ENCODE measurements at regions not wholly inside any gene's neighbourhood (a gene's known extent, or its start where the extent isn't known, plus 50 kb on each side); places are given as distances from the start of the nearest gene placed in this dataset.

GRCh38 chrX:138865093-138865649 lies 153.7 kb upstream of the FGF13 start:
- no peak for DNase-seq (ENCODE audit: low read depth, low spot score)
- ChIA-PET POLR2A (no interaction called here), CTCF (no interaction called here)
- TF ChIP-seq CTCF (IDR thresholded peaks at IDR 0.05; ENCODE audit: insufficient read depth, low read length, missing control alignments), result no peak
- no peak overlapping the region for H3K4me3 ChIP-seq (ENCODE audit: low read depth, low read length)

- POLR2A ChIA-PET, result no interaction called here
- CTCF ChIA-PET, result no interaction called here
- no peak for TF ChIP-seq CTCF (IDR thresholded peaks at IDR 0.05; ENCODE audit: insufficient read depth, low read length, missing control alignments)
- no peak overlapping the region for H3K4me3 ChIP-seq (ENCODE audit: low read depth, low read length)
- no peak for DNase-seq (ENCODE audit: low read depth, low spot score)
These were observed 147.9 kb upstream of the FGF13 start for GRCh38 chrX:138859421-138859820.

- ChIA-PET CTCF (no interaction called here), POLR2A (no interaction called here)
- DNase-seq (ENCODE audit: low read depth, low spot score), result no peak
- no peak for TF ChIP-seq CTCF (IDR thresholded peaks at IDR 0.05; ENCODE audit: insufficient read depth, low read length, missing control alignments)
- no peak overlapping the region for H3K4me3 ChIP-seq (ENCODE audit: low read depth, low read length)
These were observed 147.4 kb upstream of the FGF13 start for GRCh38 chrX:138858951-138859350.

GRCh38 chrX:138858438-138858837 lies 146.9 kb upstream of the FGF13 start:
- H3K4me3 ChIP-seq (ENCODE audit: low read depth, low read length), result no peak overlapping the region
- no peak for DNase-seq (ENCODE audit: low read depth, low spot score)
- POLR2A ChIA-PET, result no interaction called here
- CTCF ChIA-PET, result no interaction called here
- TF ChIP-seq CTCF (IDR thresholded peaks at IDR 0.05; ENCODE audit: insufficient read depth, low read length, missing control alignments), result no peak

- CTCF ChIA-PET, result no interaction called here
- H3K4me3 ChIP-seq (ENCODE audit: low read depth, low read length), result no peak overlapping the region
- POLR2A ChIA-PET, result no interaction called here
- no peak for DNase-seq (ENCODE audit: low read depth, low spot score)
- TF ChIP-seq CTCF (IDR thresholded peaks at IDR 0.05; ENCODE audit: insufficient read depth, low read length, missing control alignments), result no peak
These were observed 145.5 kb upstream of the FGF13 start for GRCh38 chrX:138856881-138857604.

GRCh38 chrX:138853936-138854335 lies 142.4 kb upstream of the FGF13 start:
- POLR2A ChIA-PET, result no interaction called here
- CTCF ChIA-PET, result no interaction called here
- DNase-seq (ENCODE audit: low read depth, low spot score), result no peak
- no peak overlapping the region for H3K4me3 ChIP-seq (ENCODE audit: low read depth, low read length)
- TF ChIP-seq CTCF (IDR thresholded peaks at IDR 0.05; ENCODE audit: insufficient read depth, low read length, missing control alignments), result no peak
